ENCODE measurements at regions not wholly inside any gene's neighbourhood (a gene's known extent, or its start where the extent isn't known, plus 50 kb on each side); places are given as distances from the start of the nearest gene placed in this dataset.
A peak's percentile ranks its signal among the peaks of the same experiment; 100 is the strongest.

GRCh38 chr5:149432911-149433401 lies 53.9 kb upstream of the IL17B start:
- in situ Hi-C loops (cut with HindIII; ENCODE audit: low pct_ligation_motif_present, low sequenced_read_pairs) = no loop called here
- H3K4me3 ChIP-seq (ENCODE audit: low read depth, low read length) = no peak overlapping the region
- H3K36me3 ChIP-seq (replicated peaks) = peaks cover 35% of the 10 kb centered on the region
- no peak for DNase-seq
- TF ChIP-seq CTCF (IDR thresholded peaks at IDR 0.05; ENCODE audit: low read depth, low read length, missing control alignments) = no peak
- H3K27ac ChIP-seq = no peak overlapping the region
- H3K27me3 ChIP-seq (replicated peaks) = no peaks in the 10 kb centered on the region

- in situ Hi-C loops (cut with HindIII; ENCODE audit: low pct_ligation_motif_present, low sequenced_read_pairs) = no loop called here
- Histone ChIP-seq H3K27me3 (replicated peaks) (no peaks in the 10 kb centered on the region), H3K27ac (no peak overlapping the region), H3K4me3 (ENCODE audit: low read depth, low read length) (no peak overlapping the region), H3K36me3 (replicated peaks) (peaks cover 39% of the 10 kb centered on the region)
- DNase-seq = no peak
- TF ChIP-seq CTCF (IDR thresholded peaks at IDR 0.05; ENCODE audit: low read depth, low read length, missing control alignments) = no peak
These were observed 53.3 kb upstream of the IL17B start for GRCh38 chr5:149432376-149432775.

GRCh38 chr5:149429839-149430721 lies 51.0 kb upstream of the IL17B start:
- in situ Hi-C loops (cut with HindIII; ENCODE audit: low pct_ligation_motif_present, low sequenced_read_pairs) = no loop called here

More at GRCh38 chr5:149429839-149430721, 51.0 kb upstream of the IL17B start:
- no peak overlapping the region for H3K4me3 ChIP-seq (ENCODE audit: low read depth, low read length)
- H3K27me3 ChIP-seq (replicated peaks) = no peaks in the 10 kb centered on the region
- peak; percentile 57 for TF ChIP-seq CTCF (IDR thresholded peaks at IDR 0.05; ENCODE audit: low read depth, low read length, missing control alignments)
- H3K36me3 ChIP-seq (replicated peaks) = peaks cover 57% of the 10 kb centered on the region
- no peak for DNase-seq
- peak overlapping the region; percentile 11 for H3K27ac ChIP-seq
